ENCODE measurements at regions not wholly inside any gene's neighbourhood (a gene's known extent, or its start where the extent isn't known, plus 50 kb on each side); places are given as distances from the start of the nearest gene placed in this dataset.

DNA sequence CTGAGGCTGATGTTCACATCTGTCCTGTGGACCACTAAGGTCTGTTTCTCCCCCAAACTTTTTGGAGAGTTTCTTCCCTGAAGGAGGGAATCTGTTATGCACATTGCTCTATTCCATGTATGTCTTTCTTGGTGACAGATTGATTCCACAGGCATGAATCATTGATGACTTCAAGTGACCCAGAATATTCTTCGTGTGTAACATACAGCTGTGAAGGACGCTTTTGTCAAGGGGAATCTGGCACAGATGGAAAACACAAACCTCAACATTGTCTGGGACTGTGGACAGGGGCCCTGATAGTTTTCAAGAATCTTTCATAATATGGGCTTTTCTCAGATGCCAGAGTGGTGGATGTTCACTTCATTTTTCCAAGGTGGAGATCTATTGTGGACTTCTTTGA is 223.1 kb upstream of the MAF start:
- ATAC-seq, result no peak
- TF ChIP-seq ZNF565 (CRISPR knock-in tag; conservative IDR thresholded peaks at IDR 0.05; ENCODE audit: low read depth), result no peak
- TF ChIP-seq ZNF70 (CRISPR knock-in tag; IDR thresholded peaks at IDR 0.05), result no peak
- TF ChIP-seq ISL1 (CRISPR knock-in tag; IDR thresholded peaks at IDR 0.05), result no peak
- TF ChIP-seq ZC3H10 (CRISPR knock-in tag; IDR thresholded peaks at IDR 0.05), result no peak

DNA sequence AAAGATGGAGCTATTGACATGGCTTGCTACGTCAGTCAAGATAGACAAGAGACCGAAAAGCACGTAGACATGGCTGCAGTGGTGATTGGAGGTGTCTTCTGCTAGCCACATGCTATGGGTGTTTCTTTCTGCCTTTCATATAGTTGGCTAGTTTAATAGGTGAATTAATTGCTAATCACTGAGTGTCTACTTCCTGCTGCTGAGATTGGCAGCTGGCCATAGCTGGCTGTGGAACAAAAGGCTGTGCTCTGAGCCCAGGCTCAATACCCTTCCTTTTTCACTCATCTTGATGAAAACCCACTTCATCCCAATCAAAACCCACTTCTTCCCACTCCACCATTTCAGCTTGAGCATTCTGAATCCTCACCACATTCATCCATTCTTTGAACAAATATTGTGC is 221.4 kb upstream of the MAF start:
- TF ChIP-seq ZFP30 (CRISPR knock-in tag; IDR thresholded peaks at IDR 0.05) (no peak), ZFP3 (CRISPR knock-in tag; IDR thresholded peaks at IDR 0.05) (no peak), TOX (CRISPR knock-in tag; IDR thresholded peaks at IDR 0.05; ENCODE audit: borderline replicate concordance) (no peak)
- no peak for ATAC-seq

DNA sequence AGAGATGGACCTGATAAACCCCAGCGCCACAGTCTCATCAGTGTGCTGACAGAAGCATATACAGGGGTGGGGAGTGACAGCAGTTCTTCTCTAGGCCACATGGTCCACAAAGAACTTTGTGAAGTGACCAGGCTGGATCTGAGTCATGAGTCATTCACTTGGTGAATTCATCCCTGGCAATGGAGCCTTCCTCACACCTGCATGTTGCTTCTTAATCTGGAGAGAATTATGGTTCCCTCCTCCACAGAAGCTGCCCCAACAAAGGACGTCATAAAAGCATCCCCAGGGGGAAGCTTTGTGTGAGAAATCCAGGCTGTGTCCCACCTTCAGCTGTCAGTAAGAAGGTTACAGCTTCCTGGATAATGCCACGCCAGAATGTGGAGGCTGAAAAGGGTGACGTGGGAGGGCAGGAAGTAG is 215.6 kb upstream of the MAF start:
- ATAC-seq, result no peak
- TF ChIP-seq ZFP3 (CRISPR knock-in tag; IDR thresholded peaks at IDR 0.05), result no peak

GRCh38 chr16:79815049-79815448 is 214.5 kb upstream of the MAF start:
- ATAC-seq, result no peak
- TF ChIP-seq TSHZ2 (CRISPR knock-in tag; IDR thresholded peaks at IDR 0.05) (no peak), BACH2 (CRISPR knock-in tag; IDR thresholded peaks at IDR 0.05; ENCODE audit: borderline replicate concordance) (no peak), CSRNP3 (CRISPR knock-in tag; IDR thresholded peaks at IDR 0.05) (no peak), ZFP30 (CRISPR knock-in tag; IDR thresholded peaks at IDR 0.05) (no peak), ZNF565 (CRISPR knock-in tag; conservative IDR thresholded peaks at IDR 0.05; ENCODE audit: low read depth) (no peak), ISL1 (CRISPR knock-in tag; IDR thresholded peaks at IDR 0.05) (no peak)

GRCh38 chr16:79814124-79814523 is 213.6 kb upstream of the MAF start:
- ATAC-seq, result no peak

More at GRCh38 chr16:79814124-79814523, 213.6 kb upstream of the MAF start:
- TF ChIP-seq ZNF70 (CRISPR knock-in tag; IDR thresholded peaks at IDR 0.05), result no peak
- no peak for TF ChIP-seq ZNF8 (CRISPR knock-in tag; IDR thresholded peaks at IDR 0.05)
- TF ChIP-seq TCF4 (CRISPR knock-in tag; IDR thresholded peaks at IDR 0.05; ENCODE audit: borderline replicate concordance), result no peak
- TF ChIP-seq BACH2 (CRISPR knock-in tag; IDR thresholded peaks at IDR 0.05; ENCODE audit: borderline replicate concordance), result no peak
- no peak for TF ChIP-seq PPARA (CRISPR knock-in tag; IDR thresholded peaks at IDR 0.05; ENCODE audit: borderline replicate concordance)
- no peak for TF ChIP-seq ZC3H10 (CRISPR knock-in tag; IDR thresholded peaks at IDR 0.05)
- no peak for TF ChIP-seq RARB (CRISPR knock-in tag; IDR thresholded peaks at IDR 0.05)
- no peak for TF ChIP-seq CSRNP3 (CRISPR knock-in tag; IDR thresholded peaks at IDR 0.05)
- no peak for TF ChIP-seq ZFP3 (CRISPR knock-in tag; IDR thresholded peaks at IDR 0.05)
- TF ChIP-seq SNAI2 (CRISPR knock-in tag; IDR thresholded peaks at IDR 0.05), result no peak
- TF ChIP-seq ZFP30 (CRISPR knock-in tag; IDR thresholded peaks at IDR 0.05), result no peak
- no peak for TF ChIP-seq TSHZ2 (CRISPR knock-in tag; IDR thresholded peaks at IDR 0.05)
- no peak for TF ChIP-seq ISL1 (CRISPR knock-in tag; IDR thresholded peaks at IDR 0.05)
